Endothelial cell (in vitro differentiated cells): ENCODE measurements at regions not wholly inside any gene's neighbourhood (a gene's known extent, or its start where the extent isn't known, plus 50 kb on each side); places are given as distances from the start of the nearest gene placed in this dataset.

Source experiments
- DNase-seq: peaks from one replicate; pipeline ENCODE4 v3.0.0; 2021; ENCODE audit warnings: low spot score
- H3K27ac Mint-ChIP-seq: one replicate; pipeline ENCODE4 v1.8.0; 2021; ENCODE audit warnings: mixed read lengths, inconsistent platforms; ENCODE audit not compliant: unreplicated experiment
- H3K27me3 Mint-ChIP-seq: one replicate; pipeline ENCODE4 v1.8.0; 2021; ENCODE audit warnings: mild to moderate bottlenecking, moderate library complexity, mixed read lengths, inconsistent platforms; ENCODE audit not compliant: unreplicated experiment
- H3K36me3 Mint-ChIP-seq: one replicate; pipeline ENCODE4 v1.8.0; 2021; ENCODE audit warnings: mild to moderate bottlenecking, low read depth, mixed read lengths, inconsistent platforms; ENCODE audit not compliant: unreplicated experiment
- H3K4me1 Mint-ChIP-seq: one replicate; pipeline ENCODE4 v1.8.0; 2021; ENCODE audit warnings: mild to moderate bottlenecking, mixed read lengths, inconsistent platforms; ENCODE audit not compliant: unreplicated experiment
- H3K4me3 Mint-ChIP-seq: one replicate; pipeline ENCODE4 v1.8.0; 2021; ENCODE audit warnings: mild to moderate bottlenecking, mixed read lengths, inconsistent platforms; ENCODE audit not compliant: unreplicated experiment
- H3K9me3 Mint-ChIP-seq: one replicate; pipeline ENCODE4 v1.8.0; 2021; ENCODE audit warnings: mixed read lengths, inconsistent platforms; ENCODE audit not compliant: unreplicated experiment
- CTCF ChIP-seq: fragments of 200-600 bp; sonication (generic); IDR thresholded peaks from one replicate; pipeline ENCODE4 v1.5.0; 2021; ENCODE audit warnings: antibody characterized with exemption; ENCODE audit not compliant: unreplicated experiment

DNA sequence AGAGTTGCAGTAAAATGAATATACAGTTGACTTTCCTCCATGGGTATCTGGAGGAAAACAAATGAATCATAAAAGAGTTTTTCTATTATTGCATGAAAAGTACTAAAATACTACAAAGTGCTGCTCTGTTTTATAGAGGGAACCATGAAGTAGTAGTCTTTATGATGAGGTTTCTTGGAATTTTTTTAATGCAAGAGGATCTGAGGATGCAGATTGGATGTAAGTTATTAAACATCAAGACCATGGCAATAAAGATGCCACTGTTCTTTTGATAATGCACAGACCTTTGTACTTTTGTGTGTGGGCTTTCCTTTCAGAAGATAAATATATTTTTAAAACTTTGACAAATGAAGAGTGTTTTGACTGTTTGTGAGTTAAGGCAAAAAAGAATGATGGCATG lies 87.5 kb downstream of the DACT1 start:
- Mint-ChIP-seq H3K9me3 (no peaks in the 10 kb centered on the region), H3K27ac (no peak overlapping the region), H3K4me3 (no peak overlapping the region), H3K27me3 (peaks cover 2% of the 10 kb centered on the region), H3K36me3 (no peaks in the 10 kb centered on the region), H3K4me1 (peaks cover 3% of the 10 kb centered on the region)
- TF ChIP-seq CTCF: no peak
- DNase-seq: no peak

- Mint-ChIP-seq H3K9me3 (no peaks in the 10 kb centered on the region), H3K4me1 (peaks cover 3% of the 10 kb centered on the region), H3K27ac (no peak overlapping the region), H3K36me3 (no peaks in the 10 kb centered on the region), H3K4me3 (no peak overlapping the region), H3K27me3 (peaks cover 2% of the 10 kb centered on the region)
- DNase-seq: no peak
- TF ChIP-seq CTCF: no peak
Measured at GRCh38 chr14:58725871-58726270, 88.1 kb downstream of the DACT1 start.

GRCh38 chr14:58730792-58731464 lies 93.2 kb downstream of the DACT1 start:
- H3K27me3 Mint-ChIP-seq: peaks cover 2% of the 10 kb centered on the region
- H3K27ac Mint-ChIP-seq: no peak overlapping the region

GRCh38 chr14:58731465-58732293 lies 93.9 kb downstream of the DACT1 start:
- H3K9me3 Mint-ChIP-seq: no peaks in the 10 kb centered on the region
- peaks cover 7% of the 10 kb centered on the region for H3K4me1 Mint-ChIP-seq
- no peak overlapping the region for H3K4me3 Mint-ChIP-seq
- TF ChIP-seq CTCF: no peak
- peaks cover 2% of the 10 kb centered on the region for H3K27me3 Mint-ChIP-seq
- no peak for DNase-seq
- H3K36me3 Mint-ChIP-seq: no peaks in the 10 kb centered on the region
- H3K27ac Mint-ChIP-seq: no peak overlapping the region

More at GRCh38 chr14:58730792-58731464, 93.2 kb downstream of the DACT1 start:
- H3K36me3 Mint-ChIP-seq: no peaks in the 10 kb centered on the region
- no peak for DNase-seq
- no peak for TF ChIP-seq CTCF
- H3K4me1 Mint-ChIP-seq: peaks cover 7% of the 10 kb centered on the region
- H3K9me3 Mint-ChIP-seq: no peaks in the 10 kb centered on the region
- no peak overlapping the region for H3K4me3 Mint-ChIP-seq

DNA sequence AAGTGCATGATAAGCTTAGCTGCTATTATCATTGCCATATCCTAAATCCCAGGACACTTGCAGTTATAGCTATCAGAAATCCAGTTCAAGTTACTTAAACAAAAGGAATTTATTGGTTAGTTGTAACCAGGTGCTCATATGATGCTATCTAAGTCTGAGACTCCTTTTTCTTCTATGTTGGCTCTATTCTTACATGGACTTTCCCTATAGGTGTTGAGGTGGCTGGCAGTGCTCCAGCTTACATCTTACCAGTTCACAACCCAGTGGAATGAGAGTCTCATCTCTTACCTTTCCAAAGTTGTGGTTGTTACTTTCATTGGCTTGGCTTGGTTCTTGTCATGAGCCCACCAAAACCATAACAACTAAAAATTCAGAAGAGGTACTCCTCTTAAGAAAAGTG lies 94.6 kb downstream of the DACT1 start:
- no peak for TF ChIP-seq CTCF
- Mint-ChIP-seq H3K27ac (no peak overlapping the region), H3K9me3 (no peaks in the 10 kb centered on the region), H3K4me3 (no peak overlapping the region), H3K27me3 (peaks cover under 1% of the 10 kb centered on the region), H3K4me1 (peaks cover 7% of the 10 kb centered on the region), H3K36me3 (no peaks in the 10 kb centered on the region)
- no peak for DNase-seq
